NCI-H82 treated with DMSO at 0.1 percent for 48 hours (cell line): ENCODE measurements at regions not wholly inside any gene's neighbourhood (a gene's known extent, or its start where the extent isn't known, plus 50 kb on each side); places are given as distances from the start of the nearest gene placed in this dataset.
"Not testable (repeated sequence)": the region's sequence is repeated elsewhere in the genome, so short reads cannot be mapped to it uniquely, and the experiment has no call there.

Experiments used
- DNase-seq: peaks from one replicate; lab custom pipeline; 2025; ENCODE audit not compliant: unreplicated experiment; lab: John Stamatoyannopoulos, UW

- no peak for DNase-seq
These were observed 203.8 kb downstream of the TPRG1 start for GRCh38 chr3:189375532-189375931.

- DNase-seq = no peak
These were observed 211.9 kb downstream of the TPRG1 start for GRCh38 chr3:189383630-189384029.

- DNase-seq = not testable (repeated sequence)
These were observed 214.1 kb downstream of the TPRG1 start for GRCh38 chr3:189385880-189386279.

- DNase-seq = no peak
These were observed 215.0 kb downstream of the TPRG1 start for GRCh38 chr3:189386739-189387138.

- DNase-seq = no peak
These were observed 217.6 kb downstream of the TPRG1 start for GRCh38 chr3:189389346-189389745.

GRCh38 chr3:189393598-189393997 is 221.8 kb downstream of the TPRG1 start:
- peak; percentile 57 for DNase-seq

- no peak for DNase-seq
These were observed 222.9 kb downstream of the TPRG1 start for GRCh38 chr3:189394599-189395121.

GRCh38 chr3:189395825-189396224 is 224.1 kb downstream of the TPRG1 start:
- no peak for DNase-seq

GRCh38 chr3:189398656-189399055 is 226.9 kb downstream of the TPRG1 start:
- DNase-seq = no peak

GRCh38 chr3:189401196-189401595 is 229.4 kb downstream of the TPRG1 start:
- DNase-seq = no peak

- no peak for DNase-seq
These were observed 228.0 kb upstream of the TP63 start for GRCh38 chr3:189403194-189403593.

GRCh38 chr3:189404024-189404423 is 227.2 kb upstream of the TP63 start:
- DNase-seq = no peak

GRCh38 chr3:189404797-189405484 is 226.2 kb upstream of the TP63 start:
- DNase-seq = no peak

- no peak for DNase-seq
These were observed 225.0 kb upstream of the TP63 start for GRCh38 chr3:189406148-189406547.

- DNase-seq = no peak
These were observed 220.7 kb upstream of the TP63 start for GRCh38 chr3:189410522-189410921.

GRCh38 chr3:189419038-189419437 is 212.2 kb upstream of the TP63 start:
- DNase-seq = peak; percentile 69

GRCh38 chr3:189419683-189420082 is 211.5 kb upstream of the TP63 start:
- no peak for DNase-seq

GRCh38 chr3:189424922-189425321 is 206.3 kb upstream of the TP63 start:
- no peak for DNase-seq

- no peak for DNase-seq
These were observed 202.2 kb upstream of the TP63 start for GRCh38 chr3:189429019-189429418.

- DNase-seq = no peak
These were observed 201.0 kb upstream of the TP63 start for GRCh38 chr3:189430166-189430565.

GRCh38 chr3:189442257-189442656 is 188.9 kb upstream of the TP63 start:
- not testable (repeated sequence) for DNase-seq

GRCh38 chr3:189446959-189447560 is 184.1 kb upstream of the TP63 start:
- no peak for DNase-seq

GRCh38 chr3:189449084-189449483 is 182.1 kb upstream of the TP63 start:
- no peak for DNase-seq
